ENCODE measurements at regions not wholly inside any gene's neighbourhood (a gene's known extent, or its start where the extent isn't known, plus 50 kb on each side); places are given as distances from the start of the nearest gene placed in this dataset.

- no peak for ATAC-seq
Observed at GRCh38 chr4:86529436-86529835, 64.7 kb upstream of the PTPN13 start.

GRCh38 chr4:86530183-86530582 lies 63.9 kb upstream of the PTPN13 start:
- no peak for ATAC-seq

GRCh38 chr4:86531440-86531839 lies 62.7 kb upstream of the PTPN13 start:
- ATAC-seq, result no peak

- no peak for ATAC-seq
Observed at GRCh38 chr4:86532851-86533250, 61.3 kb upstream of the PTPN13 start.

- ATAC-seq, result no peak
Observed at GRCh38 chr4:86536151-86536550, 58.0 kb upstream of the PTPN13 start.

- no peak for ATAC-seq
Observed at GRCh38 chr4:86542319-86543027, 51.6 kb upstream of the PTPN13 start.

- no peak for ATAC-seq
Observed at GRCh38 chr4:86543080-86543479, 51.0 kb upstream of the PTPN13 start.

- ATAC-seq, result no peak
Observed at GRCh38 chr4:86543560-86544309, 50.4 kb upstream of the PTPN13 start.

GRCh38 chr4:86544310-86544966 lies 49.7 kb upstream of the PTPN13 start:
- ATAC-seq, result no peak

Measured in esophagus mucosa (tissue), 1 donor.